Right renal pelvis (tissue), 4 donors: ENCODE measurements at regions not wholly inside any gene's neighbourhood (a gene's known extent, or its start where the extent isn't known, plus 50 kb on each side); places are given as distances from the start of the nearest gene placed in this dataset.

Experiments used
- DNase-seq, 4 donors: peaks; one replicate each; pipeline ENCODE4 v3.0.0-alpha.2; 2013; ENCODE audit warnings: low read depth in 4 of 4, low spot score in 3 of 4, missing footprints in 1 of 4

DNA sequence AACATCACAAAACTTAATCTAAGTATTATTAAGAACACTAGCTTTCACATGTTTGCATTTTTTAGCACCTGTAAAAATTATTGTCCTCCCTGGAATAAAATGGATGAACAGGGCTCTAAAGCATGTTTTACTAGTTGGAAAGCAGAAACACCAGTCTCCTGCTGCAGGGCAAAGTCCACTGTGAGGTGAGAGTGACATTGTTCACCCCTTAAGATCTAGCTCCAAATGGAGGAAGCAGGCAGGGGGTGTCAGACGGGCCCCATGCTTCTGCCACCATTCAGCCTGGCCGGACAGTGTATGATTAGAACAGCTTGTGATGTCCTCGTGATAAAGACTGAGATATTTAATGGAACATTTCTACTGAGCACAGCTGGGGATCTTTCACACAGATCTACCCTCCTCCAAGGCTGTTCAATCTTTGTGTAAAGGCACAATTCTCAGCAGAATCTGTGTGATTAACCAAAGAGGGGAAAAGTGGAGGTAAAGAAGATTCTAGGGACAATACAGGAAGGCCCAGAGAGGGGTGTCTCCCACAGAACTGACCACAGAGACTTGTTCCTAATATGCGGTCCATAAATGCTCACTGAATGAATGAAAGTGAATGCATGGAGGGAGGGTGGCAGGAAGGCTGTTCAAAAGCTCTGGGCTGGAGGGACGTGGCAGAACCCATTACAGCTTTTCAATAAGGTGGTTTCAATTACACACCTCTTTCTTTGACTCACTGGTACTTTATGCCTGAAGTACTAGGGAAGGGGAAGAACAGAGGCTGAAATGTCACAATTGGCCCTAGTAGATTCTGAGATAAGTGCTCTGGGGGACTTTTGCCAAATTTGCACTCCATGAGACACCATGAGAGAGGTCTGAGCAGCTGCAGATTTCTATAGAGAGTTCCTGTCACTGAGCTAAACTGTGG lies 239.1 kb upstream of the ARHGAP20 start:
- DNase-seq = no peak

DNA sequence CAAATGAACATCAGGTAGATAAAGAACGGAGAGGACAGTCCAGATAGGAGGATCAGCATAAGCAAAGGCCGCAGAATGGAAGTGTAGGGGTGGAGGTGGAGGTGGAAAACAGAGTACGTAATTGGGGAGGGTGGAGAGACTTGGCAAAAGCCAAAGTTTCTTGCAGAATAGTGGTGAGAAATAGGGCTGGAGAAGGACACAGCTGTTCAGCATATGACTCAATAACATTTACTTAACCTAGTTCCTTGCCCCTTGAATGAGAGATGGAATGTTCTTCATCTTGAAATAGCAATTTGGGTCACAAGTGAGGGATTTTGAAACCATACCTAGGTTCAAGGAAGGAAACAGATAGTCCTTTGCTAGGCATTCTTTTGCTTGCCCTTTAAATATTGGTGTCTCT lies 235.9 kb upstream of the ARHGAP20 start:
- no peak for DNase-seq

DNA sequence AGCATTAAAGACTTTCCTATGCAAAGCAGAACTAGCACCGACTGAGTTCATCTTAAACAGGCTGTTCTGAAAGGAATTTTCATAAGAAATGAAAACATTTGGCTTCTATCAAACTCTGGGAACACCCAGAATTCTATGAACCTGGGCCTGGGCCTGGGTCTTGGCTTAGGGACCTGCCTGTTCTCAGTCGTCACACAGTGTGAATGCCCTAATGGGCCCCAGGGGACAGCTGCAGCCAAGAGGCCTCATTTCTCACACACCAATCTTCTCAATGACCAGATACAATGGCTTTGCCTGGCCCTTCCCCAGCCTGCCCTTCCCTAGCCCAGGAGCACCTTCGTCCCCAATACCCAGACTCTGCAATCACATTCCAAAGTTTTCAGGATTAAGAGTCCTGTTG lies 234.9 kb upstream of the ARHGAP20 start:
- no peak for DNase-seq

DNA sequence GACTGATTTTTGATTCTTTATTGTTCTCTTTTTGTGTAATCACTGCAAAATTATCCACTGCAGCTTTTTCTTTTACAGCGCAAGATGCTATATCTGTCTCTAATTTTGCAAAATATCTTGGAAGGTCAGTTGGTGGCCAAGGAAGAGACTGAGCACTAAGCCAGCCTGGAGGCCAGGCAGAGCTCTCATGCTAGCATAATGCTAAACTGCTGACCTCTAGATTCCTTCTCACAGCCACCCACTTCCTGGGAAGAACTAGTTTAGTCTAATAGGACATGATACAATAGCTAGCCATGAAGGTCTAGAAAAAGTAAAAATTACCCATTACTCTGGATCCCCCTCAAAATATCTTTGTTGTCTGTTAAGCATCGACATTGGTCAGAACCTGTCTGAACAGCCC lies 227.2 kb upstream of the ARHGAP20 start:
- DNase-seq = no peak

DNA sequence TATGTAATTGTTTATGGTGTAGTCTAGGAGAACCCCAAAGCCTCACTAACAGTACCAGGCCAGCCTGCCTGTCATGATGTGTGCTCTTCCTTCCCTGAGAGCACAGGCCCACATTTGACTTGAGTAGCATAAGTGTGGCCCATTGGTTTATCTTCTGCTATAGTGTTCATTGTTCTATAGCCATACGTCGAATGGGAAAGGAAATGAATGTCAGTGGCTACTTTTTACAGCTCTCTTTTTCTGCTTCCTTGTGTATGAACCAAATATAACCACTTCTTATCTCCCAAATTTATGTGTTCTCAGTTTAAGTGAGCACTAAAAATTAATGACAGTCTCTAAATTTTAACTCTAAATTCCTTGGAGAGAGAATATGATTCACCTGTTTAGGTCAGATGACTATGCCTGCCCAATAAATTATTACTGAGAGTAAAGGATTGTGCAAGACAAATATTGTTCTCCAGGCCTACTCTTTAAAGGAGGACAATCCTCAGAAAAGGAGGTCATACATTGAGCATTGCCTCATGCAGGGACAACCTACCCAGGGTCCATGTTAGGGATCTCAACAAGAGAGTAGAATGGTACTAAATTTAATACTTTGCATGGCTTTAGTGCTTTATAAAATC lies 222.9 kb upstream of the ARHGAP20 start:
- DNase-seq = no peak

DNA sequence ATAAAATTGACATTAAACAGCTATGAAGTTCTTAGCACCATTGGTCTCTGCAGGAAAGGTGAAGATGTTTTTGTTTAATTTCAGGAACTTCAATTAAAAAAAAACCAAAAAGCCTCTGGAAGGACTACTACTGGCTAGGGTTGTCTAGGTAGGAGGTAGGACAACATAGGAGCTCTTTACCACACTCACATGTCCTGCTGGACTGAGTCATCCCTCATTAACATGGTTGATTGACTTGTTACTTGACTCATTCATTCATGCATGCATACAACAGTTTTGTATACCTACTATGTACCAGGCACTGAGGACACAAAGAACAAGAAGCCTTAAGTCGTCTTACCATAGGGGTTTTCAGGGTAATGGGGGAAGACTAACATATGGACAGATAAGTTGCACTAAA lies 216.9 kb upstream of the ARHGAP20 start:
- no peak for DNase-seq

DNA sequence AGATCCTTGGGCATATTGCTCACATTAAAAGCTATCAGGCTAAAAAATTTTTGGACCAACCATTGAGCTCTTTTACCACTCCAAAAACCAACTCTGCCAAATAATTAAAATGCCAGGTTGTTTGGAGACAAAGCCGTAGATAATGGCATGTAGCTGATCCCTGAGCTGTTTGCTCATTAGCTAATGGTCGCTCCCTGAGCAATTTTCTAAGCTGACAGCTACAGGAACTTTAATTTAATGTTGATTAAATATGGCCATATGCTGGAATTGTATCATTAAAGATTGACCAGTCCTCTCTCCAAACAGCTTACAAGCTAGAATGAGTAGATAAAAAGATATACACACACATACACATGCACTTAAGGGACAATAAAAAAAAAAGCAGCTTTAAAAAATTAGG lies 216.2 kb upstream of the ARHGAP20 start:
- no peak for DNase-seq

DNA sequence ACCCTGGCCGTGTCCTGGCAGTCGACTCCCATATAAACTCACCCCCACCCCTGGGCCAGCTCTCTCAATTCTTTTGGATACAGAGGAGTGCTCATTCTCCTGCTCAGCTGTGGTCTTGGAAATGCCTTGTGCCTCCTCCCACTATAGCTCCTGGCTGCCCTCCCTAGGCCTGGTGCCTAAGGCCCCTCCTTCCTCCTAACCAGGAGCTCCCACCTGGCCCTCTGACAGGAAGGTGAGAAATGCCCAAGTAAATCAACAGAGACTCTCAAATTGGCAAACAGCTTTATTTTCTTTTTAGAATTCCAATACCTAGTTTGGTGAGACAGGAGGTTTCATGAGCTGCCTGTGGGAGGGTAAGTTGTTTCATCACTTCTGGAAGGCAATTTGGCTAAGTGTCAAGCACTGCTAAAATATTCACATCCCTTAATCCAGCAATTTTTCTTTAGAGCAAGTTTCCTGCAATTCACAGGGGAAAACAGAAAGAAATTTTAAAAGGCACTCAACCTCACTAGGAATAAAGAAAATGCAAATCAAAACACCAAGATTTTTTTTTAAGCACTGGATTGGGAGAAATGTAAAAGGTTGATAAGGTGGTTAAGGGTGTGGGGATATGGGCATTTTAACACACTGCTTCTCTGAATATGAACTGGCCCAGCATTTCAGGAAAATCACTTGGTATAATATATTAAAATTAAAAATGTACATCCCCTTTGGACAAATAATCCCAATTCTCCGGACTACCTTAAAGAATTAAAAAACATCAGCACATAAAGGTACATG lies 209.7 kb upstream of the ARHGAP20 start:
- no peak for DNase-seq

DNA sequence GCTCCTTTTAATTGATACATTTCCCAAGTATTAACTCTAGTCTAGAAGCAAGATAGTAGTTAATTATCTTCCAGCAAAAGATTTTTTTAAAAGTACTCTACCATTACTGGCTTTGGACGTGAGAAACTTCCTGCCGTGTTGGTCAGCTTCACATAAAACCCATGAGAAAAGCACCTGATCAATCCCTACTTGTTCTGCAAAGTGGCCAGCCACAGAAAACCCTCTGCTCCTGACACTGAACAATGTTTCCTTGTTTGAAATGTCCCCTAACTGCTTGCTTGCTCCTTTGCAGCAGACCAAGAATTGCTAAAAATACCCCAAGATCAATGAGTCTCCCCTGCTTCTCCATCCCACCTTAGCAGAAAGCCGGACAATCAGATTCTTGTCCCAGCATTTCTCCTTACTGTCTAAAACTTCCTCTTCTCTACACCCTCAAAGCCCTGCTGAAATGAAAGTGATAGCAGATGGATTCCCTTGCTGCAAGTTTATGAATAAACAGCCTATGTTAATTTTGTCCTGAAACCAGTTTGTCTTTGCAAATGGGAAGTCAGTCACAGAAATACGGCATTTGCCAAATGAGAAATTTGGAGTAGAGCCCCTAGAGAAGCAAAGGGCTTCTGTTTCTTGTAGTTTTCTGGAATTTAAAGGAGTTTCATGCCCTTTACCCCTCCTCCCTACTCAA lies 207.1 kb upstream of the ARHGAP20 start:
- no peak for DNase-seq

DNA sequence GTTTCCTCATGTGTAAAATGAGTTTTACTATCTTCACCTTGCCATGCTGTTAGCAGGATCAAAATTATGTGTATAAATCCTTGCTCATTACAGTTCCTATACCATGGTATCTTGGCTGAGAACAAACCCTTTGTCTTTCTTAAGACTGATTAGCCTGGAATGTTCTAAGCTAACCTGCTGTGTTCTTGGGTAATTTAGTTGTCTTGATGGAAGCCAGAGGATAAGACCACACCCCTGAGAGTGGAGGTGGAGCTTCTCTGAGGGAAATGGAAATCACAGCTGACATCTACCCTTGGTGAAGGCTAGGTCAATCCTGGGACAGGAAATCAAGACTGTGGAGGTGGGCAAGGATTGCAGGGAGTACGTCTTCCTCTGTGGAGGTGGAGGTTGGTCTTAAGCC lies 206.1 kb upstream of the ARHGAP20 start:
- no peak for DNase-seq

DNA sequence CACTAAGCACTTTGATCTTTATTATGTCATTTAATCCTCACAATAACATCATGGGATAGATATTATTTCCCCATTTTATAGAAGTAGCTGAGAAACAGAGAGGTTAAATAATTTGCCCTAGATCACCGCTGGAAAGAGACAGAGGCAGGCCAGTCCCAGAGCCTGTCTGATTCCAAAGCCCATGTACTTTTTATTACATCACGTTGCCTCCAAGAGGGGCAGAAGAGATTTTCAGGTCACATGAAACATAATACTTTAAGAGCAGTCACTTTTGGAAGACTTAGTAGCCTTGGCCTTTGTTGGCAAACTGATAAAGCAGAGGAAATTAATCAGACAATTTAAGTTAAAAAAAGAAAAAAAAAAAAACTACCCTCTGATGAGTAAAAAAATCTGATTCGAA lies 200.2 kb upstream of the ARHGAP20 start:
- DNase-seq = no peak

DNA sequence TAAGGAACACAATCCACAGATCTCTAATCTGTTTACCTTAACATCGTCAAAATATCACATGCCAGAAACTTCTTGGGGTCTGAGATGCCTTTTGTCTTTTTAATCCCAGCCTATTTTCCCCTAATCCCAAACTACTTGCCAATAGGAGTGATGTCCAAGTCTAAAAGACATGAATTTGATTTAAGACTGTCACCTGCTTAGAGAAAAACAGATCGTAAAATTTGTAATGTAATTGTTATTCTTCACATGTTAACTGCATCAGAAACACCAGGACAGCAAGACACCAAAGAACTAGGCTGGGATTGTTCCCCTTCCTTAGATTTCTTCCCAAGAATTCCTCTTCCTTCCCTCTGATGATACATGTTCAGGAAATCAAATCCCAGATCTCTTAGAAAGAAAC lies 198.1 kb upstream of the ARHGAP20 start:
- no peak for DNase-seq

DNA sequence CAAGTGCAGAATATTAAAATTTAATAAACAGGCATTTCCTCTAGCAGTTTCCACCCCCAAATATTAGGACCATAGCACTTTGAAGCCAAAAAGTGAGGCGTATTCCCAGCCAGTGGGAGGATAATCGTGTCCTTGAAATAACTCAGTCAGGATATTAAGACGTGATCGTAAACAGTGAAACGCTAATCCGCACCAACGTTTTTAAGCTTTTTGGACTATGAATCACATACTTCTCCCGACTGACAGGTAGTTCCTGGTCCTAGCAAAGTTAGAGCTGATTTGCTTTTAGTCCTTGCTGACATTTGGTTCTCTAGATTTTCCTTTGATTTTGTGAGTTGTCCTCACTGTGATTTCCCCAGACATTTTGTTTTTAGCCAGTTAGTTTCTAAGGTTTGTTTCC lies 197.1 kb upstream of the ARHGAP20 start:
- DNase-seq = no peak

DNA sequence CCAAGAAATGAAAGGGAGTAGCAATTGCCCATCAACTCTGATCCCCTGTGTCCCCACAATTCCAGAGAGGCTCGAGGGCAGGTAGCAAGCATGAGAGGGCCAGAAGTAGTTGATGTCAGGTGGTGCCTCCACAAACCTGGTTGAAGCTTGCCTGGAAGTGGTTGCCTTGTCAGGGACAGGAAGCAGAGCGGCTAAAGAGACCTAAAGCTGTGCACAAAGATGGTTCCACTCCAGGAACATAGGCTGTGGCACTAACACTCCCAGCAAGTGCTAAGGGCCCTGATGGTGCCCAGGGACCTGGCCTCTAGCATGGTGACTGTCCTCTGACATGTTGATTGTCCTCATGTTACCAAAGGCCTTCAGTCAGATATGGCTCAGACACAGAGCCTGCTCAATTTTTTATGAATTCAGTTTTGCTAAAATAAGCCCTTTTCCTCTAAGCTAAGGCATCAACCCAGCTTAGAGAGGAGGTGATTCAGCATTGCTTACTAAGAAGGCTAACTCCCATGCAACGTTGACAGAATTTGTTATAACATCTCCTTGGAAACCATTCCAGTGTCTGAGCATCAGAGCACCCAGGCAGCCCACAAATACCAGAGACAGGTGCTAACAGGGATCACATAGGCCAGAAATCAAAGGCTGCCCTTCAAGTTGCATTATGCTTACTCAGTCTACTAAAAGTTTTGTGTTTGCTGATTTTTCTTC lies 196.3 kb upstream of the ARHGAP20 start:
- DNase-seq = no peak

DNA sequence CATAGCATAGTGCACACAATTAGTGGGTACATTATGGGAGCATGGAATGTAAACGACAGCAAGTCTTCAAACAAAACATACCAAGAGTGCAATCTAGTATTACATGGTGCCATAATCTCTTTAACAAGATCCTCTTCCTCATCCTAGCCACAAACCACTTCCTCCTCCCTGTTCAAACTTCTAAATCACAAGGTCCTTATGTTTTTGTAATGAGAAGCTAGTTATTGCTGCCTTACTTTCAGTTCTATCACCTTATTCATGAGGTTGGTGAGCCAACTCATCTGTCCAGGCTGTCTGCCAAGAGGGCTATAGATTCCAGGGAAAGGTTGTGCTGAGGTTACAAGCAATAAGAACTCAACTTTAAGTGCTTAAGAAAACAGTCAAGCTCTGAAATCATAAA lies 195.4 kb upstream of the ARHGAP20 start:
- no peak for DNase-seq

DNA sequence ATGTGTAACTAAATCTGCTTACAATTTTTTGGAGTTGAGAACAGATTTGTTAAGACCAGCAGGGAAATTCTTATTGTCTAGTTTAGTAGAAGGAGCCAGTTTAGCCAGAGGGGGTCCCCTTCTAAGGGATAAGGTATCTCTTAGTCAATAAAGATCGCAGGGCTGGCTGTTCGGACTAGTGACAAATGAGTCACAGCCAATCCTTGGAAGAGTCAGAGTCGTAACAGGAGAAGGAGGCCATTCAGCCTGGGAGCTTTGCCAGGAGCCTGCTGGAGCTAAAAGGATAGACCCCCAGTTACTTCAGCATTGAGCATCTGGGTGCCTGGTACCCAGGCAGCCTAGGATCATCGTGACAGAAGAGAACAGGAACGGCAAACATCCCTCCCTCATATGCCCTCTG lies 191.6 kb upstream of the ARHGAP20 start:
- DNase-seq = no peak

DNA sequence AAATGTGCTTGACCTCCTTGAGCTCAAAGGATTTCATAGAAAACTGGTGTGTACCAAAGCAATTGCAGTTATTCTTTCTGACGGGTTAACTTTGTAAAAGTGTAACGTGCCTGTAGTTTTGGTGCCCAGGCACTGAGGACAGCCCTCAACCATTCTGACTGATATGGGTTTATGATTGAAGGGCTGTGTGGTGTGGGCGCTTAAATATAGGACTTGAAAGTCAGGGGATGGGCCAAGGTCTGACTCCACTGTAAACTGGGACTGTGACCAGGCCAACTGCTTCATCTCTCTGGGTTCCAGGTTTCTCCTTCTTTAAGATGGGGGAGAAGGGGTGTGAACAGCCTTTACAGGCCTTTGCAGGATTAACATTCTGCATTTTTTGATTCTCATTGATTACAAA lies 191.1 kb upstream of the ARHGAP20 start:
- DNase-seq = no peak

DNA sequence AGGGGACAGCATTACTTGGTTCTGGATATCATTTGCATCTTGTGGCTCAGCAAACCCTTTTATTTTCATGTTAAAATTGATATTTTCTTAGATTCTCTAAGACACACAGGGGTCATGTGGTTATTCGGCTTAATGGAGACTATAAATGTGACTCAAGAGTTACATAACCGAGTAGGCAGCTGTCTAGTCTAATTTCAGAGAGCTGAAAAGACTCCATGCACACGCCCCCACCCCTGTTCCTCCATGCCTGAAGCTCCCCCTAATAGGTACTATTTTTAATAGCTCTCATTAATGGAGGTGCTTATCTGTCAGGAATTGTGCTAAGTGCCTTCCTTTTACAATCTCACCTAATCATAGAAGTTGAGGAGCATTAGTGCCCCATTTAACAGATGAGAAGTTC lies 189.2 kb upstream of the ARHGAP20 start:
- no peak for DNase-seq

DNA sequence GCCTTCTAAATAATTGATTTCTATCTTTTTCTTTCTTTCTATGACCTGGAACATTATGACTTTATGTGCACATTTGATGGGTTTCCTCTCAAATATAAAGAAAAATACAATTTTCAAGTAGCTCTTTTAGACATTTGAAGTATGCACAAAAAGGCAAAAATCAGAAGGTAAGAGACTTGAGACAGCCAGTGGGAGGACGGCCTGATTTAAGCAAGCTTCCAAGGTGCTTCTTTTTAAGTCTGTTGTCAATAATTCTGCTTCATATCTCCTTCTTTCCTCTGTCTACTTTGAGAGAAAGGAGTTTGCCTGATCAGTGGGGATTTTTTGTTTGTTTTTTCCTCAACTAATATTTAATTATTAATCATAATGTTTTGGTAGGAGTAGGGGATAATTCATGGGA lies 188.2 kb upstream of the ARHGAP20 start:
- DNase-seq = no peak

DNA sequence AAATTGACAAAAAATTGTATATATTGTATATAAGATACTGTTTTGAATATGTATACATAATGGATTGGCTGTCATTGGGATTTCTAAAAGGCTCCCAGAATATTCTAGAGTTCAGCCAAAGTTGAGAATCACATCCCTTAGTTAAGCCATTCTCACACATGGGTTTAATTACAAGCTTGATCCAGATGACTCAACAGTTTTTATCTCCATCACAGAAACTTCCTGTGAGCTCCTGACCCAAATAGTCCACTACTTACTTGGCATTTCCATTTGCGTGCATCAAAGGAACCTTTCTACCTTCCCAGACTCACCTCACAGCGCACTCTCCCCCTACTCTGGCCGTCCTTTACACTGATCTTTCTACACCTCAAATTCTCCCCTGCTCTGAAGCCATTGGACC lies 184.8 kb upstream of the ARHGAP20 start:
- DNase-seq = no peak
